ENCODE measurements at regions not wholly inside any gene's neighbourhood (a gene's known extent, or its start where the extent isn't known, plus 50 kb on each side); places are given as distances from the start of the nearest gene placed in this dataset.

DNA sequence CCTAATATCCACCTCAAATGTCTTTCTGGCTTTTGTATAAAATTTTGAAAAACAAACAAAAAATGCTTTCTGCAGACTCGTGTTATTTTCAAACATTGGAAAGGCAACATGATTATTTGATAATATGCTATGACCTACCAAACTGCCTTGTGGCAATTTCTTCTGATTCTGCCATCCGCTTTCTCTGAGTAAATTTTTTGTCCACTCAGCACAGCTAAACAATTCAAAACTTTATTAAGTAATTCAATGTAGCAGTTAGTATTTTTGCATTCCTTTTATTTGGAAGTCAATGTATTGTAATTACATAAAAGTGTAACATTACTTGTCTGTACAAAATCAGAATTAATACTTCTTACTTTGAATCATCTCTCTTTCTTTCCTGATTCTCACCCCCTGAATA lies 1206.6 kb upstream of the EYS start:
- 22% methylated on average over 2 of the region's 2 CpGs for WGBS (ENCODE audit: insufficient coverage, insufficient replicate concordance, low lambda C conversion rate, missing lambda C conversion rate)
- Histone ChIP-seq H3K4me3 (no peak overlapping the region), H3K9ac (ENCODE audit: control insufficient read depth, insufficient read depth, low read length) (no peak overlapping the region), H3K27ac (ENCODE audit: control insufficient read depth, insufficient read depth) (no peak overlapping the region), H2AFZ (ENCODE audit: control insufficient read depth, low read depth, low read length) (no peak overlapping the region), H3K4me2 (ENCODE audit: control insufficient read depth, insufficient read depth) (no peak overlapping the region), H3K4me1 (ENCODE audit: control insufficient read depth, insufficient read depth, low read length) (no peaks in the 10 kb centered on the region), H3K27me3 (replicated peaks in 1 of 2; ENCODE audit: control insufficient read depth in 2 of 2, insufficient read depth in 2 of 2, low read length in 1 of 2) (no peaks in the 10 kb centered on the region), H3K9me3 (replicated peaks; ENCODE audit: control insufficient read depth, insufficient read depth, low read length) (no peaks in the 10 kb centered on the region), H3K79me2 (ENCODE audit: control insufficient read depth, insufficient read depth, low read length) (no peaks in the 10 kb centered on the region), H3K36me3 (ENCODE audit: control insufficient read depth in 2 of 2, insufficient read depth in 2 of 2, low read length in 1 of 2) (no peaks in the 10 kb centered on the region), H4K20me1 (ENCODE audit: control insufficient read depth, insufficient read depth) (no peaks in the 10 kb centered on the region)
- FAIRE-seq: no peak
- no peak for DNase-seq (ENCODE audit: low read depth, low spot score)
- RAD21 ChIA-PET (ENCODE audit: unreplicated experiment): no interaction called here
- CTCF ChIA-PET: no interaction called here
- no peak for ATAC-seq
- SMC1A ChIA-PET (ENCODE audit: uncharacterized antibody, unreplicated experiment): interaction anchor here (0.9 kb wide), 1 partner anchor 8 kb away, joined by 3 read pairs; no protein-coding TSS in a partner anchor
- no TSS peak for BruUV-seq (replicated peaks)
- TF ChIP-seq CBX3 (IDR thresholded peaks at IDR 0.05; ENCODE audit: borderline replicate concordance, low read depth) (no peak), JUNB (IDR thresholded peaks at IDR 0.05) (no peak), SMC3 (IDR thresholded peaks at IDR 0.05; ENCODE audit: borderline replicate concordance, low read length) (no peak), GATAD2B (conservative IDR thresholded peaks at IDR 0.05; ENCODE audit: low read depth) (no peak), POLR2AphosphoS5 (IDR thresholded peaks at IDR 0.05; ENCODE audit: low read length) (no peak), EP300 (IDR thresholded peaks at IDR 0.05; ENCODE audit: borderline replicate concordance in 1 of 2, control insufficient read depth in 1 of 2, low read depth in 2 of 2, low read length in 2 of 2) (no peak), HDAC6 (IDR thresholded peaks at IDR 0.05; ENCODE audit: unreplicated experiment) (no peak), NFIC (IDR thresholded peaks at IDR 0.05; ENCODE audit: low read depth, low read length) (no peak), PAX8 (IDR thresholded peaks at IDR 0.05) (no peak), SMARCA5 (IDR thresholded peaks at IDR 0.05) (no peak), PAX5 (IDR thresholded peaks at IDR 0.05; ENCODE audit: borderline replicate concordance, low read depth, low read length) (no peak)
- TF ChIP-seq, protein P1, sequence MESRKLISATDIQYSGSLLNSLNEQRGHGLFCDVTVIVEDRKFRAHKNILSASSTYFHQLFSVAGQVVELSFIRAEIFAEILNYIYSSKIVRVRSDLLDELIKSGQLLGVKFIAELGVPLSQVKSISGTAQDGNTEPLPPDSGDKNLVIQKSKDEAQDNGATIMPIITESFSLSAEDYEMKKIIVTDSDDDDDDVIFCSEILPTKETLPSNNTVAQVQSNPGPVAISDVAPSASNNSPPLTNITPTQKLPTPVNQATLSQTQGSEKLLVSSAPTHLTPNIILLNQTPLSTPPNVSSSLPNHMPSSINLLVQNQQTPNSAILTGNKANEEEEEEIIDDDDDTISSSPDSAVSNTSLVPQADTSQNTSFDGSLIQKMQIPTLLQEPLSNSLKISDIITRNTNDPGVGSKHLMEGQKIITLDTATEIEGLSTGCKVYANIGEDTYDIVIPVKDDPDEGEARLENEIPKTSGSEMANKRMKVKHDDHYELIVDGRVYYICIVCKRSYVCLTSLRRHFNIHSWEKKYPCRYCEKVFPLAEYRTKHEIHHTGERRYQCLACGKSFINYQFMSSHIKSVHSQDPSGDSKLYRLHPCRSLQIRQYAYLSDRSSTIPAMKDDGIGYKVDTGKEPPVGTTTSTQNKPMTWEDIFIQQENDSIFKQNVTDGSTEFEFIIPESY (IDR thresholded peaks at IDR 0.05): no peak
- TF ChIP-seq, protein P2, sequence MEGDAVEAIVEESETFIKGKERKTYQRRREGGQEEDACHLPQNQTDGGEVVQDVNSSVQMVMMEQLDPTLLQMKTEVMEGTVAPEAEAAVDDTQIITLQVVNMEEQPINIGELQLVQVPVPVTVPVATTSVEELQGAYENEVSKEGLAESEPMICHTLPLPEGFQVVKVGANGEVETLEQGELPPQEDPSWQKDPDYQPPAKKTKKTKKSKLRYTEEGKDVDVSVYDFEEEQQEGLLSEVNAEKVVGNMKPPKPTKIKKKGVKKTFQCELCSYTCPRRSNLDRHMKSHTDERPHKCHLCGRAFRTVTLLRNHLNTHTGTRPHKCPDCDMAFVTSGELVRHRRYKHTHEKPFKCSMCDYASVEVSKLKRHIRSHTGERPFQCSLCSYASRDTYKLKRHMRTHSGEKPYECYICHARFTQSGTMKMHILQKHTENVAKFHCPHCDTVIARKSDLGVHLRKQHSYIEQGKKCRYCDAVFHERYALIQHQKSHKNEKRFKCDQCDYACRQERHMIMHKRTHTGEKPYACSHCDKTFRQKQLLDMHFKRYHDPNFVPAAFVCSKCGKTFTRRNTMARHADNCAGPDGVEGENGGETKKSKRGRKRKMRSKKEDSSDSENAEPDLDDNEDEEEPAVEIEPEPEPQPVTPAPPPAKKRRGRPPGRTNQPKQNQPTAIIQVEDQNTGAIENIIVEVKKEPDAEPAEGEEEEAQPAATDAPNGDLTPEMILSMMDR (IDR thresholded peaks at IDR 0.05 in 2 of 3, conservative IDR thresholded peaks at IDR 0.05 in 1 of 3; ENCODE audit: control insufficient read depth in 2 of 3, extremely low read depth in 1 of 3, insufficient read depth in 1 of 3, low read depth in 3 of 3, low read length in 3 of 3): no peak
- in situ Hi-C loops (cut with MboI) (no loop called here), intact Hi-C loops (cut with micrococcal nuclease; ENCODE audit: unreplicated experiment) (no loop called here)
- POLR2A ChIA-PET: no interaction called here
